ENCODE measurements at regions not wholly inside any gene's neighbourhood (a gene's known extent, or its start where the extent isn't known, plus 50 kb on each side); places are given as distances from the start of the nearest gene placed in this dataset.

DNA sequence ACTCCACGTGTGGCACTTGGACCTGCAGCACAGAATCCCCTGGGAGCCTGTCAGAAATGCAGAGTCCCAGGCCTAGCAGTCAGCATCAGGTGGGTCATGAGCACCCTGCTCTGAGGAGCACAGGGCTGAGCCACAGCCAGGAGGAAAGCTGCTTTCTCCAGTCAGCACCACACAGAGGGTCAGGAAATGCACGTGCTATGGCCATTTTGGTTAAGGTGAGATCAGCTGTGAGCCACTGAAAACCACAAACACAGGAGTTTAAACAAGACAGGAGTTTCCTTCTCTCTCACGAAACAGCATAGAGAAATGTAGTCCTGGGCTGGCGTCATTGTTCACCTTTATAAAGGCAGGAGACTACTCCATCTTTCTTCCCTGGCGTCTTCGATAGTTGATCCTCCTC lies 204.5 kb upstream of the SFSWAP start:
- H3K36me3 ChIP-seq (ENCODE audit: control insufficient read depth, insufficient read depth, low read length): no peaks in the 10 kb centered on the region
- H3K9me1 ChIP-seq (ENCODE audit: control insufficient read depth, insufficient read depth, low read length): no peaks in the 10 kb centered on the region
- in situ Hi-C loops (cut with MboI): no loop called here
- H3K4me2 ChIP-seq (ENCODE audit: insufficient read depth, low read length): no peak overlapping the region
- H3K9me3 ChIP-seq (replicated peaks; ENCODE audit: control insufficient read depth, insufficient read depth, low read depth, low read length): no peaks in the 10 kb centered on the region
- no peak overlapping the region for H2AFZ ChIP-seq (ENCODE audit: low read depth, low read length)
- no TSS peak for BruUV-seq (replicated peaks)
- no peak for FAIRE-seq
- no peaks in the 10 kb centered on the region; the same call in 1 of the 2 replicates for H4K20me1 ChIP-seq (replicated peaks; ENCODE audit: control insufficient read depth, insufficient read depth, low read length)
- no peak for DNase-seq (ENCODE audit: extremely low read depth in 1 of 4, low spot score in 3 of 4)
- no peak for TF ChIP-seq MAZ (CRISPR knock-in tag; conservative IDR thresholded peaks at IDR 0.05 in 1 of 2, IDR thresholded peaks at IDR 0.05 in 1 of 2)
- no peak for TF ChIP-seq SP1 (CRISPR knock-in tag; IDR thresholded peaks at IDR 0.05)
- no peak for TF ChIP-seq GTF3C2 (IDR thresholded peaks at IDR 0.05; ENCODE audit: borderline replicate concordance, extremely low read depth, insufficient read length)
- no peak for TF ChIP-seq ADNP (tag; IDR thresholded peaks at IDR 0.05)
- TF ChIP-seq L3MBTL2 (IDR thresholded peaks at IDR 0.05): no peak
- TF ChIP-seq SMAD2 (IDR thresholded peaks at IDR 0.05; ENCODE audit: low read depth, low read length): no peak
- no peak for TF ChIP-seq SRSF7 (optimal IDR thresholded peaks at IDR 0.05; ENCODE audit: low read depth, low read length)
- TF ChIP-seq HMBOX1 (IDR thresholded peaks at IDR 0.05): no peak
- TF ChIP-seq HOXB6 (CRISPR knock-in tag; IDR thresholded peaks at IDR 0.05; ENCODE audit: borderline replicate concordance): no peak
- TF ChIP-seq CXXC5 (CRISPR knock-in tag; IDR thresholded peaks at IDR 0.05): no peak
- TF ChIP-seq GATAD2A (IDR thresholded peaks at IDR 0.05): no peak
- TF ChIP-seq HDGF (IDR thresholded peaks at IDR 0.05): no peak
- no peak for TF ChIP-seq RFX5 (IDR thresholded peaks at IDR 0.05; ENCODE audit: low read depth, low read length)
- no peak for TF ChIP-seq POU5F1 (IDR thresholded peaks at IDR 0.05; ENCODE audit: borderline replicate concordance, low read depth, low read length, partially characterized antibody)
- no peak for TF ChIP-seq E2F4 (CRISPR knock-in tag; IDR thresholded peaks at IDR 0.05; ENCODE audit: low read depth)
- TF ChIP-seq, protein P1, sequence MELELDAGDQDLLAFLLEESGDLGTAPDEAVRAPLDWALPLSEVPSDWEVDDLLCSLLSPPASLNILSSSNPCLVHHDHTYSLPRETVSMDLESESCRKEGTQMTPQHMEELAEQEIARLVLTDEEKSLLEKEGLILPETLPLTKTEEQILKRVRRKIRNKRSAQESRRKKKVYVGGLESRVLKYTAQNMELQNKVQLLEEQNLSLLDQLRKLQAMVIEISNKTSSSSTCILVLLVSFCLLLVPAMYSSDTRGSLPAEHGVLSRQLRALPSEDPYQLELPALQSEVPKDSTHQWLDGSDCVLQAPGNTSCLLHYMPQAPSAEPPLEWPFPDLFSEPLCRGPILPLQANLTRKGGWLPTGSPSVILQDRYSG (tag; conservative IDR thresholded peaks at IDR 0.05; ENCODE audit: low read depth): no peak
- no peak for TF ChIP-seq MTA1 (IDR thresholded peaks at IDR 0.05; ENCODE audit: borderline replicate concordance)
- H3K4me1 ChIP-seq (replicated peaks in 1 of 2; ENCODE audit: control insufficient read depth in 2 of 2, insufficient read depth in 2 of 2, low read length in 2 of 2): no peaks in the 10 kb centered on the region
- ATAC-seq: no peak
- no peaks in the 10 kb centered on the region for H3K79me2 ChIP-seq (ENCODE audit: control insufficient read depth, insufficient read depth, low read length)
- H3K27me3 ChIP-seq (ENCODE audit: control insufficient read depth in 2 of 2, insufficient read depth in 2 of 2, low read length in 2 of 2): peaks cover 6 to 34% of the 10 kb centered on the region in 2 experiments; a peak in 3 of 5 replicates
- intact Hi-C loops (cut with micrococcal nuclease): no loop called here
- H3K4me3 ChIP-seq: no peak overlapping the region
- no peak overlapping the region for H3K27ac ChIP-seq (ENCODE audit: extremely low read depth, low read depth, low read length)
- ChIA-PET CTCF (ENCODE audit: low intra/inter-chr PET ratio) (no interaction called here), POLR2A (no interaction called here)
- 2% methylated on average over 6 of the region's 6 CpGs for WGBS (ENCODE audit: insufficient coverage, low coverage, missing lambda C conversion rate)
- no peak overlapping the region for H3K9ac ChIP-seq (ENCODE audit: insufficient read depth in 1 of 2, low read depth in 2 of 2, low read length in 2 of 2)
